T-helper 2 cell treated with Interferon-gamma antibody and Interleukin-4, amounts not matched to agents 100 ng/mL and 5 ng/mL, for 36 hours (primary cell): ENCODE measurements at regions not wholly inside any gene's neighbourhood (a gene's known extent, or its start where the extent isn't known, plus 50 kb on each side); places are given as distances from the start of the nearest gene placed in this dataset.

Experiments used
- intact Hi-C: fragments of 100-400 bp; cut with micrococcal nuclease; formaldehyde crosslinking; loops from one replicate; pipeline ENCODE4 v1.15.1; 2023

- intact Hi-C loops = no loop called here
Observed at GRCh38 chr20:2236256-2236655, 59.5 kb upstream of the TGM3 start.

DNA sequence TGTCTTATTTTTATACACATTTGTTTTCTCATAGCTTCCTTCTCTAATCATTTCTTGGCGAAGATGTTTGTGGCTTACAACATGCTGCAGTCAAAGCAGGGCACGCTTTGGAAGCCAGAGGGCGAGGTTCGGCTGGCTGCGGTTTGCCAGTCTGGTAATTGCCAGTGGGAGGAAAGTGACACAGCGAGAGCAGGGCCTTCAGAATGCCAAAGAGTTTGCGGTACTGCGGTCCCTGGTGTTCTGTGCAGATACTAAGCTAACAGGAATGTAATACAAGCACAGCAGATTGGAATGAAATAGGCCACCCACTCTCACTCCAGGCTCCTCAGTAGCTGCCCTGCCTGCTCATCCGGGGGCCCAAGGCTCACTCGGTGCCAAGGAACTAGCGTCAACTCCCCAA lies 58.7 kb upstream of the TGM3 start:
- intact Hi-C loops = no loop called here

GRCh38 chr20:2238601-2239000 lies 57.2 kb upstream of the TGM3 start:
- intact Hi-C loops = no loop called here

DNA sequence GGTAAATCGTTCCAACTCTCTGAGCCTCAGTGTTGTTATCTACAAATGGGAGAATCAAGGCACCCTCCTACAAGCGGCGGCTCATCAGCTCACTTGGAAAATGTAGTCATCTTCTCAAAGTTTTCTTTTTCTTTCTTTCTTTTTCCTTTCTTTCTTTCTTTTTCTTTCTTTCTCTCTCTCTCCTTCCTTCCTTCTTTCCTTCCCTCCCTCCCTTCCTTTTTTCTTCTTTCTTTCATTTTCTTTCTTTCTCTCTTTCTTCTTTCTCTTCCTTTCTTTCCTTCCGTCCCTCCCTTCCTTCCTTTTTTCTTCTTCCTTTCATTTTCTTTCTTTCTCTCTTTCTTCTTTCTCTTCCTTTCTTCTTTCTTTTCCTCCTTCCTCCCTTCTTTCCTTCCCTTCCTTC lies 55.0 kb upstream of the TGM3 start:
- intact Hi-C loops = no loop called here

DNA sequence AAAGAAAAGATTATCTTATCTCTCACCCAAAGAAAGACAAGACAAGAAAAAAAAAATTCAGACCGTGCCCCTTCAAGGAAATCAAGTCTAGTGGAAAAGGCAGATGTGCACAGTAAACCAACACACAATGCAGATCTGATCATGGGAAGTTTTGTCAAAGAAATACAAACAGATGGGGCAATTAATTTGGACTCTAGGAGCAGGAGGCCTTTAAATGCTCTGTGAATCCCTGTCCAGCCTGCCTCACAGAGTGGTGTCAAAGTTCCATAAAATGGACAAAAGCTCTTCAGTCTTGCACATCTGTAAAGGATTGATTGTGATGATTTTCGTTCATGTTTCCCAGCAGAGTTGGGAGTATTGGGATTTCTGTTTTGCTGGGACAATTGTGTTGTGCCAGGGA lies 53.1 kb upstream of the TGM3 start:
- intact Hi-C loops = no loop called here

- intact Hi-C loops = no loop called here
Observed at GRCh38 chr20:2244523-2244922, 51.3 kb upstream of the TGM3 start.

- intact Hi-C loops = no loop called here
Observed at GRCh38 chr20:2244993-2245392, 50.8 kb upstream of the TGM3 start.

DNA sequence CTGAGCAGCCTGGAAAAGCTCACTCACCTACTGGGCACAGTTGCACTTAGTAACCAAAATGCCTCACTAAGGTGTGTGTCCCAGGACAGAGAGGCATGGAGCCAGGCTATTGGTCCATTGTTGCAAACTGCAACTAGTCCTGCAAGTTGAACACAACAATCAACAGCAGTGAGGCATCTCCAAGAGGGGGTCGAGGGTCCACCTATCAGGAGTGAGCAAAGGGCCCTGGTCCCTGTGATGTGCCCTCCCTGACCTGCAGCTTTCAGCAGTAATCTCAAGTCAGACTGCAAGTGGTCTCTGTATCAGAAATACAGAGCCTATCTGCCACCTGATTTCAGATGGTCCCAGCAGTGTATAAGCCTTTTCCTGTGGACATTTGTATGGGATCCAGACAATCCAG lies 50.2 kb upstream of the TGM3 start:
- intact Hi-C loops = no loop called here
